ENCODE measurements at regions not wholly inside any gene's neighbourhood (a gene's known extent, or its start where the extent isn't known, plus 50 kb on each side); places are given as distances from the start of the nearest gene placed in this dataset.
A peak's percentile ranks its signal among the peaks of the same experiment; 100 is the strongest.

DNA sequence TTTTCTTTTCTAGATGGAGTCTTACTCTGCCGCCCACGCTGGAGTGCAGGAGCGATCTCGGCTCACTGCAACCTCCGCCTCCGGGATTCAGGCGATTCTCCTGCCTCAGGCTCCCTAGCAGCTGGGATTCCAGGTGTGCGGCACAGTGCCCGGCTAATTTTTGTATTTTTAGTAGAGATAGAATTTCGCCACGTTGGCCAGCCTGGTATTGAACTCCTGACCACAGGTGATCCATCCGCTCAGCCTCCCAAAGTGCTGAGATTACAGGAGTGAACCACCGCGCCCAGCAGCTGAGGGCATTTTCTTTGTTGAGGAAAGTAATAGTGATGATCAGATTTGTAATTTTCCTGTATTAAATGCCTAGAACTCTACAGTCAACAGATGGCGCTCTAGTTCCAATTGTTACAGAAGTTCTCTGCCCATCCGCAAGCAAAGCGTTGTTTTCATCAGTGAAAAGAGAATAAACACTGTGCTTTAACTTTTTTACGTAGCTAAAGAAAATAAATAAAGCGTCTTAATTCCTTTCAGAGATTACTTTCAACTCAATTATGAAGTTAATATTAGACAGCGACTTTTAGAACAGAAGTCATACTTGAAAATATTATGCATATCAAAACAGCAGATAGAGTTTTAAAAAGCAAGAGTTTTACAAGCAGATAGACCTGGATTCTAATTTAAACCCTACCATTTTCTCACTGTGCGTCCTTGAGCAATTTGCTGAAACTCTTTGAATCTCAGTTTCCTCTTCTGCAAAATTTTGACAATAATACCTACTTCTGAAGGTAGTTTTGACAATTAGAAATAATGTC lies 335.1 kb downstream of the DUSP6 start:
- no peak overlapping the region for H3K9ac ChIP-seq
- H3K36me3 Mint-ChIP-seq, result no peaks in the 10 kb centered on the region
- H2AFZ ChIP-seq (replicated peaks), result peak overlapping the region; percentile 90
- H3K4me2 ChIP-seq, result peak overlapping the region; percentile 72
- H3K9me3 Mint-ChIP-seq, result no peaks in the 10 kb centered on the region
- no peak overlapping the region for H3K27ac ChIP-seq
- no peak overlapping the region for H3K27ac Mint-ChIP-seq
- H3K4me1 Mint-ChIP-seq, result peaks cover 8% of the 10 kb centered on the region
- no peaks in the 10 kb centered on the region for H3K36me3 ChIP-seq
- H3F3A ChIP-seq (ENCODE audit: low read depth), result no peaks in the 10 kb centered on the region
- H3K27me3 Mint-ChIP-seq (ENCODE audit: insufficient read depth, low read depth), result no peaks in the 10 kb centered on the region
- H4K20me1 ChIP-seq (ENCODE audit: low read depth), result no peaks in the 10 kb centered on the region
- H3K79me2 ChIP-seq (ENCODE audit: low read depth), result no peaks in the 10 kb centered on the region
- H3K4me3 ChIP-seq, result peak overlapping the region; percentile 34
- TF ChIP-seq EZH2phosphoT487 (IDR thresholded peaks at IDR 0.05), result no peak
- TF ChIP-seq, protein P1, sequence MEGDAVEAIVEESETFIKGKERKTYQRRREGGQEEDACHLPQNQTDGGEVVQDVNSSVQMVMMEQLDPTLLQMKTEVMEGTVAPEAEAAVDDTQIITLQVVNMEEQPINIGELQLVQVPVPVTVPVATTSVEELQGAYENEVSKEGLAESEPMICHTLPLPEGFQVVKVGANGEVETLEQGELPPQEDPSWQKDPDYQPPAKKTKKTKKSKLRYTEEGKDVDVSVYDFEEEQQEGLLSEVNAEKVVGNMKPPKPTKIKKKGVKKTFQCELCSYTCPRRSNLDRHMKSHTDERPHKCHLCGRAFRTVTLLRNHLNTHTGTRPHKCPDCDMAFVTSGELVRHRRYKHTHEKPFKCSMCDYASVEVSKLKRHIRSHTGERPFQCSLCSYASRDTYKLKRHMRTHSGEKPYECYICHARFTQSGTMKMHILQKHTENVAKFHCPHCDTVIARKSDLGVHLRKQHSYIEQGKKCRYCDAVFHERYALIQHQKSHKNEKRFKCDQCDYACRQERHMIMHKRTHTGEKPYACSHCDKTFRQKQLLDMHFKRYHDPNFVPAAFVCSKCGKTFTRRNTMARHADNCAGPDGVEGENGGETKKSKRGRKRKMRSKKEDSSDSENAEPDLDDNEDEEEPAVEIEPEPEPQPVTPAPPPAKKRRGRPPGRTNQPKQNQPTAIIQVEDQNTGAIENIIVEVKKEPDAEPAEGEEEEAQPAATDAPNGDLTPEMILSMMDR (IDR thresholded peaks at IDR 0.05), result peak; percentile 86
- no peaks in the 10 kb centered on the region for H3K9me3 ChIP-seq (ENCODE audit: low read depth)
- peak; percentile 83 for DNase-seq (ENCODE audit: low spot score)
- H3K4me1 ChIP-seq, result no peaks in the 10 kb centered on the region
- H3K27me3 ChIP-seq, result peaks cover 14% of the 10 kb centered on the region
- H3K4me3 Mint-ChIP-seq, result peak overlapping the region; percentile 69

DNA sequence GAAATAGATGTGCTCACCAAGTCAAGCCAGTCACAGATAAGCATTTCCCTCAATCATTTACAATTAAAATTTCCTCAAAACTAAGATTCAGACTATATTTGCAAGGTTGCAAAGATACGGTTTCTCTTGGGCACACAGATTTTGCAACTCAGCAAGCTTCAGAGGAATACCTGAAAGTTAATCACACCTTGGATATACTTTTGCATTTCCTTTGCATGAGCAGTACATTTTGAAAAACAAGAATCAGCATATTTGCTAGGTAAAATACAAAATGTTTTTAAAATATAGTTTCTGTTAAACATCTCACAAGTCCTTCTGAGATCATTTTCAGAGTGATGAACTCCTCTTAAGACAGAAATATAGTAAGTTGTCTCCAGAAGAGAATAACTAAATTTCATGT lies 336.9 kb downstream of the DUSP6 start:
- no peak for DNase-seq (ENCODE audit: low spot score)
- no peaks in the 10 kb centered on the region for H3K27me3 Mint-ChIP-seq (ENCODE audit: insufficient read depth, low read depth)
- Histone ChIP-seq H3K9ac (no peak overlapping the region), H2AFZ (replicated peaks) (no peak overlapping the region), H3K4me2 (no peak overlapping the region), H3K27me3 (peaks cover 14% of the 10 kb centered on the region), H3K36me3 (no peaks in the 10 kb centered on the region), H3F3A (ENCODE audit: low read depth) (no peaks in the 10 kb centered on the region), H3K79me2 (ENCODE audit: low read depth) (no peaks in the 10 kb centered on the region), H3K4me1 (no peaks in the 10 kb centered on the region), H3K9me3 (ENCODE audit: low read depth) (no peaks in the 10 kb centered on the region), H4K20me1 (ENCODE audit: low read depth) (no peaks in the 10 kb centered on the region), H3K27ac (no peak overlapping the region), H3K4me3 (no peak overlapping the region)
- H3K27ac Mint-ChIP-seq, result no peak overlapping the region
- H3K9me3 Mint-ChIP-seq, result no peaks in the 10 kb centered on the region
- H3K4me1 Mint-ChIP-seq, result peaks cover 8% of the 10 kb centered on the region
- no peak overlapping the region for H3K4me3 Mint-ChIP-seq
- TF ChIP-seq EZH2phosphoT487 (IDR thresholded peaks at IDR 0.05) (no peak), EZH2 (IDR thresholded peaks at IDR 0.05) (no peak)
- TF ChIP-seq, protein P1 (IDR thresholded peaks at IDR 0.05), result no peak
- no peaks in the 10 kb centered on the region for H3K36me3 Mint-ChIP-seq

DNA sequence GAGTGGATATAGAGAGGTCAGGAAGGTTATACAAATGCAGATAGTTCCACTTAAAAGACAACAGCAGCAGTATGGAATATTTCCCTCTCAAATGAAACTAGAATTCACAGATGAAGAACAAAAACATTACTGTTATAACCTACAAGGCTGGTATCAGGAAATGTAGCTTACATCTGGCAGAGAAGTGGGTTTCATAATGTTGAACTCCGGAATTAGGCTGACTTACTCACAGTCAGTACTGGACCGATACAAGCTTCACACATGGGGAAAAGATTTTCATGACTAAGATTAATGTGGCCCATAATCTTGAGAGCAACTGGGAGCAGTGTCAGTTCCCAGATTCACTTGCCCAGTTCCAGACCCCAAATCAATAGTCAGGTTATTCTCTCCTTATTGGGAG lies 353.9 kb downstream of the DUSP6 start:
- H3K27ac ChIP-seq, result no peak overlapping the region
- Mint-ChIP-seq H3K4me3 (no peak overlapping the region), H3K9me3 (no peaks in the 10 kb centered on the region), H3K4me1 (peaks cover 6% of the 10 kb centered on the region), H3K36me3 (no peaks in the 10 kb centered on the region), H3K27ac (no peak overlapping the region), H3K27me3 (ENCODE audit: insufficient read depth, low read depth) (no peaks in the 10 kb centered on the region)
- no peaks in the 10 kb centered on the region for H3K27me3 ChIP-seq
- no peaks in the 10 kb centered on the region for H4K20me1 ChIP-seq (ENCODE audit: low read depth)
- no peak overlapping the region for H3K4me3 ChIP-seq
- no peaks in the 10 kb centered on the region for H3K9me3 ChIP-seq (ENCODE audit: low read depth)
- H3K79me2 ChIP-seq (ENCODE audit: low read depth), result no peaks in the 10 kb centered on the region
- no peak overlapping the region for H2AFZ ChIP-seq (replicated peaks)
- H3F3A ChIP-seq (ENCODE audit: low read depth), result no peaks in the 10 kb centered on the region
- no peak overlapping the region for H3K9ac ChIP-seq
- no peak overlapping the region for H3K4me2 ChIP-seq
- no peaks in the 10 kb centered on the region for H3K4me1 ChIP-seq
- H3K36me3 ChIP-seq, result no peaks in the 10 kb centered on the region
- no peak for DNase-seq (ENCODE audit: low spot score)
- TF ChIP-seq EZH2 (IDR thresholded peaks at IDR 0.05), result no peak
- TF ChIP-seq EZH2phosphoT487 (IDR thresholded peaks at IDR 0.05), result no peak
- TF ChIP-seq, protein P1 (IDR thresholded peaks at IDR 0.05), result no peak
